GM18511 (cell line): ENCODE measurements at regions not wholly inside any gene's neighbourhood (a gene's known extent, or its start where the extent isn't known, plus 50 kb on each side); places are given as distances from the start of the nearest gene placed in this dataset.

ENCODE experiments used
- ATAC-seq: cut with Tn5 transposase; IDR thresholded peaks from one replicate; pipeline ENCODE4 v1.9.1; 2021; ENCODE audit warnings: mild to moderate bottlenecking, moderate library complexity; ENCODE audit not compliant: unreplicated experiment

DNA sequence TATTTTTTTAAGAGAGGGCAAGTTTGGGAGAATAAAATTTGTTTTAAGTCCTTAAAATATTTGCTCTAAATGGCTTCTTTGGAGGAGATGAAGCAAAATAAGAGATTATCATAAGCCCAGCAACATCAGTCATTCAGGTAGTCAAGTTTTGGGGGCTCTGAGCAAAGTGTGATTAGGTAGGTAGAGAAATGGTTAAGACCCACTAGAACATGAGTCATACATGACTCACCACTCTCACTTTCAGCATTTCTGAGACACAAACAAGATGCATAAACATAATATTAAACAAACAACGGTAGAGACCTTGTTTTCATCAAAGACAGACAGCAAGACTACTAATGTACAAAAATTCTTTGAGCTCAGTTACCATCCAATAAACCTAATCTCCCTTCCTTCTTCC is 272.2 kb downstream of the LMO4 start:
- ATAC-seq: no peak

DNA sequence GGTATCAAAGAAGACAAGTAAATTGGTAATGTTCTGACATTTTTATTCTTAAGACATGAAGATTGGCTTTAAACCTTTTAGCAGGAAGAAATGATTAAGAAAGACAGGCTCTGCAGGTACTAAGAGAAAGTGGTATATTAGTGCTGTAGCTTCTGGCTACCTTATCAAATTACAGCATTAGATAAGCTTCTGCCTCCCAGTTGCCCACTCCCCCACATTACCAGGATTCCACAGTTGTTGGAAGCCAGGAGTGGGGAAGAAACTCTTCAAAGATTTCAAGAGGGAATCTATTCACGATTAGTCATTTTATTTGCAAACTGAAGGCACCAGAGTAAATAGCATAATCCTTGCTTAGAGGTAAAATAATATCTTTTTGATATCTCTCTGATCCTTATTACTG is 274.9 kb downstream of the LMO4 start:
- ATAC-seq: no peak

DNA sequence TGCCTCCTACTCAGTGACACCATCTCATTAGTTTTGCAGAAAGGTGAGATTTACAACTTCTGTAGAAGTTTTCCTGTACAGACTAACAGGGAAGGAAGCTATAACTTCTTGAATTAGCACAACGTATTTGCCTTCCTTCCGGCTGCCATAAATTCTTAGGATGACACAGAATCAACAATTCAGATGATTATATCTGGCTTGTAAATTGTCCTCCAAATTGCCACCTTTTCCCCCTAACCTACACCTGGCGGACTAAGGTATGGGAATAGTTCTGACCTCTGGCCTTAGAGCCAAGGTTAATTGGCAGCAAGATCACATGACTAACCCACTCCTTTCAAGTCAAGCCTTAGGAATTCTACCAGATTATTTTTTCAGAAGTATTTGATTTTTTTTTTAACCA is 284.3 kb downstream of the LMO4 start:
- no peak for ATAC-seq

DNA sequence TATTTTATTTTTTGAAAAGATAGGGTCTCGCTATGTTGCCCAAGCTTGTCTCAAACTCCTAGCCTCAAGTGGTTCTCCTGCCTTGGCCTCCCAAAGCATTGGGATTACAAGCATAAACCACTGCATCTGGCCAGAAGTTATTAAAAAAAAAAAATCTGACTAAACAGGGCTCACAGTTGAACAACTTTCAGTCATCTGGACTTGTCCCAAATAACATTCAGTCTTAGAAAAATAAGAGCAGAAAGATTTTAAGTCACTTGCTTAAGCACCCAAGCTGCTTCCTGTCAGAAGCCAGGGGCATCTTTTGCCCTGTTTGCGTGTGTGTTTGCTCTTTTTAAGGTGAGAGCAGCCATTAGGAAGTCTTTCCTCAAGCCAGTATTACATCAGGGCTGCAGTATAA is 286.8 kb downstream of the LMO4 start:
- no peak for ATAC-seq

DNA sequence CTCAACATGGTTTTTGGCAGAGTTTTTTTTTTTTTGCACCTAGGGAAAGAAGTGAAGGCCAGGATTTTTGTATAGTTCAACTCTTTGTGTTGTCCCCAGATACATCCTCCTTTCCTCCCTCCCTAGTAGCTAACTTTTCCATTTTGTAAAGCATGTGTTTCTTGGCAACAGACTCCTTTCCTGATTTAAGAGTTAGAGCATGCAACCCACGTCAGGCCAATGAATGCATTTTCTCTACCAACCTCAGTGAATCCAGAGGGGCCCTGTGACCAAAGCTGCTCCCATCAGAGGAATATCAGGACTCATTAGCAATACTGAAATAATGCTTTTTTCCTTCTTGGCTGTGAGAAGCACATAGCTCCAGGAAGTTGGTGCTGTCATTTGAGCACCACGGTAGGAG is 287.2 kb downstream of the LMO4 start:
- no peak for ATAC-seq

DNA sequence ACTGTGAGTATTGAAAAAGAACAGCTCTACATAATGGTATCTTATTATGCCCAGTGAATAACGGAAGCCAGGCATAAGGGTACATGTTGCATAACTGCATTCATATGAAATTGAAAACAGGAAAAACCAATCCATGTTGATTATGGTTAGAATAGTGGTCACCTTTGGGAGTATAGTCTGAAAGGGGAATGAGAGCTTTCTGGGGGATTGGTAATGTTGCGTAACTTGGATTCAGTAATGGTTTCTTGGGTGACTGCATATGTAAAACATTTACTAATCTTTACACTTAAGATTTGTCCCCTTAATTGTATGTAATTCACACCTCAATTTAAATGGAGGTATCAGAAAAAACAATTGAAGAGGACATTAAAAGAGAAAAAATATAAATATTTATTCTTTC is 292.1 kb downstream of the LMO4 start:
- no peak for ATAC-seq

DNA sequence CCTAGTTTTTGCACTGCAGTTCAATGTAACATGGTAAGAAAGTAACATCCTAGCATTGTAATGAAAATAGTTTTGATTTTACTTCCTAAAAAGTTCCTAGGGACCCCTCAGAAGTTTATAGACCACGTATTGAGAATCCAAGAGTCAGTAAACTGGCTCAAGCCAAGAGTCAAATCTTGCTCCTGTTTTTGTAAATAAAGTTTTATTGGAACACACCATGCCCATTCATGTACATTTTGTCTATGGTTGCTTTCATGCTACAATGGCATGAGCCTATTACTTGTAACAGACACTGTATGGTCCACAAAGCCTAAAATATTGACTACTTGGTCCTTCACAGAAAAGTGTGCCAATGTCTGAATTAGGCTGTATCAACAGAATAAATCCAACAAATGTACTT is 301.0 kb downstream of the LMO4 start:
- ATAC-seq: no peak

DNA sequence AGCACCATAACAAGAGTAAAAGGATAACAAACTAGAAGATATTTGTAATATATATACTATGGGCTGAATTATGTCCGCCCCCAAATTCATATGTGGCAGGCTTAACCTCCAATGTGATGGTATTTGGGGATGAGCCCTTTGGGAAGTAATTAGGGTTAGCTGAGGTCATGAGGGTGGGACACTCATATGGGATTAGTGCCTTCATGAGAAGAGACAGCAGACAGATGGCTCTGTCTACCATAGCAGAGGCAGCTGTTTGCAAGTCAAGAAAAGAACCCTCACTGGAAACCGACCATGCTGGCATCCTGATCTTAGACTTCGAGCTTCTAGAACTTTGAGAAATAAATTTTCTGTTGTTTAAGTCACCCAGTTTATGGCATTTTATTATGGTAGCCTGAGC is 303.6 kb downstream of the LMO4 start:
- no peak for ATAC-seq

DNA sequence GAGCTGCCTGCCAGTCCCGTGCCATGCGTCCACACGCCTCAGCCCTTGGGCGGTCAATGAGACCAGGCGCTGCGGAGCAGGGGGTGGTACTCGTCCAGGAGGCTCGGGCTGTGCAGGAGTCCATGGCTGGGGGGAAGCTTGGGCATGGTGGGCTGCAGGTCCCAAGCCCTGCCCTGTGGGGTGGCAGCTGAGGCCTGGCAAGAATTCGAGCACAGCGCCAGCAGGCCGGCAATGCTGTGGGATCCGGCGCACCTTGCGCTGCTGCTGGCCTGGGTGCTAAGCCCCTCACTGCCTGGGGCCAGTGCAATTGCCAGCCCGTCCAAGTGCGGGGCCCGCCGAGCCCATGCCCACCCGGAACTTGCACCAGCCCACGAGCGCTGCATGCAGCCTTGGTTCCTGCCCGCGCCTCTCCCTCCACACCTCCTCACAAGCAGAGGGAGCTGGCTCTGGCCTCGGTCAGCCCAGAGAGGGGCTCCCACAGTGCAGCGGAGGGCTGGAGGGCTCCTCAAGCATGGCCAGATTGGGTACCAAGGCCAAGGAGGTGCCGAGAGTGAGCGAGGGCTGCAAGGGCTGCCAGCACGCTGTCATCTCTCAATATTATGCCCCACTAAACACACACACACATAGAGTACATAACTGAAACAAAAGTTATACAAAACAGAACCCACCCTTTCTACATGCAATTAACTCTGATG is 307.7 kb downstream of the LMO4 start:
- ATAC-seq: no peak

DNA sequence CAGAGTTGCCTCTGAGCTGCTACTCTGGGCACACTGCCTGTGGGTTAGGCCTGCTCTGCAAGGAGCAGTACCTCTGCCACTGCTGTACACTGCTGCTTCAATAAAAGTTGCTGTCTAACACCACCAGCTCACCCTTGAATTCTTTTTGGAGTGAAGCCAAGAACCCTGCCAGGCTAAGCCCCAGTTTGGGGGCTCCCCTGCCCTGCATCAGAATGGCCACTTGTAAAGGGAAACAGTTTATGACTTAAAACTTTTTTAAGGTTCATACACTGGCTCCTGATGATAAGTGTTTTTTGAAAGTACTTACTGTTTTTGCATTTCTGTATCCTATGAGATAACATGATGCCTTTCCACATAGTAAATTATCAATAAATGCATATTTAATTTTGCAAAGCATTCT is 310.0 kb downstream of the LMO4 start:
- ATAC-seq: no peak

DNA sequence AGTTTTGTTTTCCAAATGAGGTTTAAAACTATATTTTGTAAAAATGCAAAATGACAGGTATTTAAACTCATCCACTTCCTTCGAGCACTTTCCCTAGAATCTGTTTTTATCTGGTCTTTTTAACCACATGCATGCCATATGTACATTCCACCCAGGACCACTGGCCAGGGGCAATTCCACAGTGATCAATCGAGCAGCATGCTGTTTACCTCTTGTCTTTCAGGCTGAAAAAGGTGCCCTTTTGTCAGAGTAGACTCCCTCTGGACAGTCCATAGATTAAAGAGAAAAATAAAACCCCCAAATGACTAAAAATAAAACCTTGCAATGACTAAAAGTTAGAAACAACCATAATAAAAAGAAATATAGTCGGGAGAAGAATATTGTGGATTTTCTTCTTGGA is 313.3 kb downstream of the LMO4 start:
- no peak for ATAC-seq

DNA sequence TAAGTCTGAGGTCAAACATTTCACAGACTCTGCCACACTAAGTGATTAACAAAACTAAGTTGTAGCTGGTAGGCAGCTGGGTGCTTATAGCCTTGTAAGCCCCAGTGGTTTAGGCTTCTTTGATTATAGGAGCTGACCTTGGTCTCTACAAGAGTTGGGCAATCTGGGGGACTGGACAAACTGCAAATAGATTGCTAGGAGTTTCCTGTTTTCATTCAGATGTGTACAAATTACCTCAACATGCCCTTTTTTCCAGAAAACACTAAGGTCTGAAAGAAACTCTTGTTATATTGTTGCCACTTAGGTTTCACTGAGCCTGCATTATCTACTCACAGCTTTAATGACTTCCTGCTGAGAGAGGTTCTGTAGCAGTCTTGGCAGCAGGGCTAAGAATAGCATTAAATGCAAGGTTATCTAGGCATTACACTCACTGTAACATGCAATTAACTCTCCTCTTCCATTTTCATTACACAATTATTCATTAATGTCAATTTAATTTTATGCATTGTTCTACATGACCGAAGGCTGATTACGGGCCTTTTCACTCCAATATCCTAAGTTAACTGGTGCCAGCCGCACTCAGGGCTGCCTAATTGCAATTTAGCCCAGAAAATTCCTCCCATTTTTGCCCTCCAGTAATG is 314.0 kb downstream of the LMO4 start:
- no peak for ATAC-seq

DNA sequence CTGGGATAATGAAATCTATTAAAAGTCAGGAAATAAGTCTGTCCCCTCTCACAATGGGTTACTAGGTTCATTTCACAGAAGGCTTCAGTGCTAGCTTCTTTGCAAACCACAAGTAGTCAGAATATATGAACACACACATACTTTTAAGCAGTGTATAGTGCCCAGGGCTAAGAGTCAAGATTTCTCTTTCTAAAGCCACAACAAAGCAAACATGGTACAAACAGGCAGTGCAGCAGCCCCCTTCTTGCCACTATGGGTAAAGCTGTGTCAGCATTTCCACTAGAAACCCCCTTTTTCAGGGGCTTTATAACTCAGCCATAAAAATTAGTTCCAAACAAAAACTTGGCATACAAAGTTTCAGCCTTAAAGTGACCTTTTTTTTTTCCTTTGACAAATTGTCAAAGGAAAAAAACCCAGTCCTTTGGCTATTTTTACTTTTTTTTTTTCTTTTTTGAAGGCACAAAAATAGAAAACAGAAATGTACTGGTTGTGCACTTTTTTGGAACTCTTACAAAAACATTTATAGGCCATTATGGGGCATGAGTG is 315.4 kb downstream of the LMO4 start:
- no peak for ATAC-seq

DNA sequence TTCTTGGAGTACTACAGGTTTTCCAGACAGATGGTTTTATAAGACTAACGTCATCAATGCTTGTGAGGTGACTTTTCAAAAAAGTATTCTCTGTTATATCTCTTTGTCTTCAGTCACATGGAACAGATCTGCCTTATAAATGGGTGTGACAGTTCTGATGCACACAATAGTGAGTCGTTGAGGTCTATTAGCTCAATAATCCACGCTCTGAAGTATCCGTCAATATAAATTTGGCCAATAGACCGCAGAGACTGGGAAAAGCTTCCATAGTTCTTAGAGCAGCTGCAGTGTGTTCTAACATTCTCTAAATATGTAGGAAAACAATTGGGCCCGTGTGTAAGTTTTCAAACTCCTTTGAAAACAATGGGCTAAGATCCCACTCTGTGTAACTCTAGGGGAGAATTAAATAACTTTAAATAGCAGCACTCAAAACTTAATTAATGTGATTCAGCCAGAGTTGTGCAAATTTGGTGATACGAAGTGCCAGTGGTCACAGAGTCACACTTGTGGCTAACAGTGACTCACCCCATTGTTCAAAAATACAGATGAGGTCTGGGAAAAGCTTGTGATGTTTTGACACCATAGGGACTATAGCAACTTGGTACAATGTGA is 316.0 kb downstream of the LMO4 start:
- no peak for ATAC-seq

DNA sequence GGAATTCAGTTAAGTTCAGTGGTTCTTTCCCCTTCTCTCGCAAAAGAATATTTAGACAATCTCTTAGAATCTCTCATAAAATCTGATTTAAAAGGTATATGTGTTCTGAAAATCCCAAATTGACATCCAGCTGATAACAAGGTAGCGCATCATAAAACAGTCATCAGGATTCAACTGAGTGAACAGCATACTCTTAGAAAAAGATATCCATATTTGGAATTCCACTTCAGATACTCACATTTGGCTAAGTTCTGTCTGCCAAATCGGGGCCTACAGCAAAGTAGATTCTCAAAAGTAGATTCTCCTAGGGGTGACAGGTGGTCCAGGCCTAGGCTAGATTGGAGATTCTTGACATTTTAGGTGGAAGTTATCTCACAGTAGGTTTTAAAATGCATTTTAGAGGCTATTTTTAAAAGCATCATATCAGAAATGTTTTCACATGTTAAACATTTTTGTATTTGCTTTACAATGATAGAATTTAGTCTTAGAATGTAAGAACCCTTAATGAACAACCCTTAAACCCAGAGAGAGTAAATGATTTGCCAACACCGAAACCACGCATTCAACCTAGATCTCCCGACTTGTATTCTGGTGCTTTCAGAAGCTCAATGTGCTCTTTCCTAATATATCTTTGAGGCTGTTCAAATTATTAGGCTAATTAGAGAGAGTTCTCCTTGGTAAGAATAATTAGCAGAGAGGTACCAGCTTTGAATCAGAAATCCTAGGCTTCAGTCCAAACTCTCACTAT is 318.9 kb downstream of the LMO4 start:
- ATAC-seq: no peak

DNA sequence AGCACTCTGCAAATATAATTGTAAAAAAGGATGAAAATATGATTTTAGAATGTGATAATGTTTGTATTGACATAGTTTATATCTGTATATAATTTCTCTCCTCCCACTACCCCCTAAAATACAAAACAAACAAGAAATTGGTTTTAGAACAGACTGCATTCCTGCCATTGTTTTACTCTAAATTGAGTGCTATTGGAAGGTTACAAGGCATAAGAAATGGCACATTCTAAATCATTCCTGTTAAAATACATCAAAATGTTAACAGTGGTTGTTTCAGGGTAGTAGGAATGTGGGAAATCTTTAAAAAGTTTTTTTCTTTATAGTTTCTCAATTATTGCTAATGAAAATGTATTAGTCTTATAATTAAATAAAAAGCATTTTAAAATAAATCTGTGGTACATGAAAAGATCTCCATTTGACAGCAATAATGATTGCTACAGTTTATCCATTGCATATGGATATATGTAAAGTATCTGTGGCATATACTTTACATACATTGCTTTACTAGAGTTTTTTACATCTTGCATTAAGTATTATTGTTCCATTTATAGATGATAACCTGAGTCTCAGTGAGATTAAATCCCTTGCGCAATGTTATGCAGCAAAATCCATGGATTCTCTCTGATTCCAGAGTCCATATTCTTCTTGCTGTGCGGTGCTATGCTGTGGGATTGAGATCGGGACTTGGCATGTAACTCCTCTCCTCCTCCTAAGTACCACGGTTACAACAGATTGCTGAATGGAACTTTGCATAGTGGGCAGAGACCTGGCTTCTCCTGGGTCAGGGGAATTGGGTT is 319.8 kb downstream of the LMO4 start:
- no peak for ATAC-seq

DNA sequence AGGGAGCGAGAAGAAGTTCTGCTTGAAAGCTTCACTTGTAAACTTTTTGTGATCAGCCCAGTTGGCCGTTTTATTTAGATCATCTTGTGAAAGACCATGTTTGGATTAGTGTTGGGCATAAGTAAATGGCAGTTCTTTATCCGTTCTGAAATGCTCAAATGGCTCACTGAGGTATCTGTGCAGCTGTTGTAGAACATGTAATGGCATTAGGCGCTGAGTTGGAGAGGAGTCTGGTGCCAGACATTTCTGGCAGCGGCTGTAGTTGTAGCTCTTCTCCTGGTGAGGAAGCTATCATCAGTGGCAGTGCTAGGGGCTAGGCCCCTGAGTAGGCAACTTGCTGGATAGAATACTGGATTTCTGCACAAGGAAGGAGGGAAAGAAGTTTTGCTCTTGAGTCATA is 321.6 kb downstream of the LMO4 start:
- no peak for ATAC-seq

DNA sequence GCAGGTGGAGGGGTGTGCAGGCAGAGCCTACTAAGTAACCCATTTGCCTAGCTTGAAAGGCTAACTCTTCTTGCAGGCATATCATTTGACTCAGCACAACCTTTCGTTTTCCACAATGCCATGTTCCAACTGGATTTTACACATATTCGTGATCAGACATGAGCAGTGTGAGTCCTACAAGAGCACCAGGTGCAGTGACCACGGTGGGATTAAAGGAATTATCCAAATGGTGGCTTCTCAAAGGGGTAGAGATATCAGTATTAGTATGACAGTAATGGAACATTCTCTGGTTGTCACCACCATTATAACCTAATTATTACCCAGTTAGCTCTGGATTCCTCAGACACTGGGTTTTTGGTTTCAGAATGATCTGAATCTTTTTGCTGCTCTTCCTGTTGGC is 323.5 kb downstream of the LMO4 start:
- ATAC-seq: no peak

DNA sequence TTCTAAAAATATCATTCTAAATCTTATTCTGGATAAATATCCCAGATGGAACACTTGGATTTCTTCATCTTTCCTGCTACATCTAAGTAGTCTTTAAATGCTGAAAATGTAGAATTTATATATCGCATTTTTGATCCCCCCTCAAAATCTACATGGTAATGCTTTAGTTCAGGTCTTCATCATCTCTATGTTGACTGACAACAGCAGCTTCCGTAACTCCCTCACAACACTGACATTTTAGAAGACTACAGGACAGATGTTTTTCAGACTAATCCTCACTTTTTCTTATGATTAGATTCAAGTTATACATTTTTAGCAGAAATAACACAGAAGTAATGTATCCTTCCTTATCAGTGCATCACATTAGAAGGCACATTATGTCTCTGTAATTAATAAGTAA is 336.5 kb downstream of the LMO4 start:
- no peak for ATAC-seq

DNA sequence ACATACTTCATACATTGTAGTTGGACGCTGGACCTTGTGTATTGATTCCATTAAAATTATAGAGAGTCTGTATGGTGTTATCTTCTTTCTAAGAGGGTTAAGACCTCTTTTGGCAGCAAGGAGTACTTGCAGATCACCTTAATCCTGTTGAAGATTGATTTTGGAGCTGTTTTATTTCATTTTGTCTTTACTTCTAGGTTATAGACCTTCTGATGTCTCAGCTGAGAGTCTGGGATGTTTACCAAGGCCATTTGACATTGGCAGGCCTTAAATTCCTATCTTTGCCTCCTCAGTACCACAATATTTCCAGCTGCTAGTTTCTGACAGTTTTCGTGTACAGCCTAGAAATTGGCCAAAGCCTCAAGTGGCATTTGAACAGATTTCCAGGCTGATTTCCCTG is 338.0 kb downstream of the LMO4 start:
- ATAC-seq: no peak

DNA sequence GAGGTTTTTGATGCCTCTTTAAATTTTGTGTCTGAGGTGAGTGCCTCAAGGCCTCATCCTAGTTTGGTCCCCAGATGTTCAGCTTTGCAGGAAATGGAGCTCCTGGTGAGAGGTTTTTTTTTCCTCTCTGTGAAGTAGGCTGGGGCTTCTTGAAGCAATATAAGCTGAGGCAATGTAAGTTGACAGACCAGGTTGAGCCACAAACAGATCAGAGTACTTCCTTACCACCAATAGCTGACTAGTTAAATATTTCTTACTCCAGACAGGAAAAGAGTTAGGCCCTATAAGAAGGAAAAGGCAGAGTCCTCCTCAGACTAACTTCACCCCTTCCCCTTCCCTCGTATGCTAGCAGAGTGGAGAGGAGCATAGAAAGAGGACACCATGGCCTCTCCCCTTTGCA is 341.0 kb downstream of the LMO4 start:
- no peak for ATAC-seq
